Peyer's patch (tissue), 4 donors: ENCODE measurements at regions not wholly inside any gene's neighbourhood (a gene's known extent, or its start where the extent isn't known, plus 50 kb on each side); places are given as distances from the start of the nearest gene placed in this dataset.
"Not testable (repeated sequence)": the region's sequence is repeated elsewhere in the genome, so short reads cannot be mapped to it uniquely, and the experiment has no call there.

Experiments used
- DNase-seq, 3 donors: peaks; one replicate each; pipeline ENCODE4 v3.0.0-alpha.2; 2017 to 2019
- H3K27ac ChIP-seq, 4 donors: fragments of 200-600 bp; sonication (generic); one replicate each; pipeline ENCODE4 v1.5.1; 2016 to 2019
- H3K27me3 ChIP-seq, 2 donors: fragments of 200-600 bp; sonication (generic); one replicate each; pipeline ENCODE4 v1.5.1; 2019
- H3K36me3 ChIP-seq, 3 donors: fragments of 200-600 bp; sonication (generic); one replicate each; pipeline ENCODE4 v1.5.1; 2016 to 2019
- H3K4me1 ChIP-seq, 4 donors: fragments of 200-600 bp; sonication (generic); one replicate each; pipeline ENCODE4 v1.5.1; 2016 to 2019
- H3K4me3 ChIP-seq, 4 donors: fragments of 200-600 bp; sonication (generic); 1 replicate in 3 of 4; 2 replicates in 1 of 4; pipeline ENCODE4 v1.5.1; 2016 to 2019; ENCODE audit warnings: mild to moderate bottlenecking in 1 of 4
- H3K9me3 ChIP-seq, 4 donors: fragments of 200-600 bp; sonication (generic); one replicate each; pipeline ENCODE4 v1.5.1; 2016 to 2019; ENCODE audit warnings: mild to moderate bottlenecking in 1 of 4
- POLR2A ChIP-seq, 2 donors: fragments of 450-650 bp; IDR thresholded peaks; one replicate each; pipeline ENCODE4 v1.5.1; 2017; ENCODE audit warnings: antibody characterized with exemption in 2 of 2, mild to moderate bottlenecking in 2 of 2, moderate library complexity in 2 of 2
- TF ChIP-seq, protein P1 (sequence below), 6 experiments: fragments of 450-650 bp in 4 of 6; fragments of 200-600 bp in 2 of 6; sonication (generic) in 1 of 6; IDR thresholded peaks; one replicate each; pipeline ENCODE4 v1.5.1; 2017 to 2019; ENCODE audit warnings: antibody characterized with exemption in 6 of 6, mild to moderate bottlenecking in 3 of 6, moderate library complexity in 1 of 6

GRCh38 chr3:127042634-127043033 is 59.7 kb downstream of the PLXNA1 start:
- DNase-seq, result peak in 1 of 3 donors; percentile 44
- no peak for TF ChIP-seq POLR2A (IDR thresholded peaks at IDR 0.05)
- TF ChIP-seq, protein P1, sequence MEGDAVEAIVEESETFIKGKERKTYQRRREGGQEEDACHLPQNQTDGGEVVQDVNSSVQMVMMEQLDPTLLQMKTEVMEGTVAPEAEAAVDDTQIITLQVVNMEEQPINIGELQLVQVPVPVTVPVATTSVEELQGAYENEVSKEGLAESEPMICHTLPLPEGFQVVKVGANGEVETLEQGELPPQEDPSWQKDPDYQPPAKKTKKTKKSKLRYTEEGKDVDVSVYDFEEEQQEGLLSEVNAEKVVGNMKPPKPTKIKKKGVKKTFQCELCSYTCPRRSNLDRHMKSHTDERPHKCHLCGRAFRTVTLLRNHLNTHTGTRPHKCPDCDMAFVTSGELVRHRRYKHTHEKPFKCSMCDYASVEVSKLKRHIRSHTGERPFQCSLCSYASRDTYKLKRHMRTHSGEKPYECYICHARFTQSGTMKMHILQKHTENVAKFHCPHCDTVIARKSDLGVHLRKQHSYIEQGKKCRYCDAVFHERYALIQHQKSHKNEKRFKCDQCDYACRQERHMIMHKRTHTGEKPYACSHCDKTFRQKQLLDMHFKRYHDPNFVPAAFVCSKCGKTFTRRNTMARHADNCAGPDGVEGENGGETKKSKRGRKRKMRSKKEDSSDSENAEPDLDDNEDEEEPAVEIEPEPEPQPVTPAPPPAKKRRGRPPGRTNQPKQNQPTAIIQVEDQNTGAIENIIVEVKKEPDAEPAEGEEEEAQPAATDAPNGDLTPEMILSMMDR (IDR thresholded peaks at IDR 0.05), result no peak
- Histone ChIP-seq H3K4me1 (no peaks in the 10 kb centered on the region), H3K36me3 (no peaks in the 10 kb centered on the region), H3K27ac (no peak overlapping the region), H3K27me3 (no peaks in the 10 kb centered on the region), H3K9me3 (no peaks in the 10 kb centered on the region), H3K4me3 (no peak overlapping the region)

DNA sequence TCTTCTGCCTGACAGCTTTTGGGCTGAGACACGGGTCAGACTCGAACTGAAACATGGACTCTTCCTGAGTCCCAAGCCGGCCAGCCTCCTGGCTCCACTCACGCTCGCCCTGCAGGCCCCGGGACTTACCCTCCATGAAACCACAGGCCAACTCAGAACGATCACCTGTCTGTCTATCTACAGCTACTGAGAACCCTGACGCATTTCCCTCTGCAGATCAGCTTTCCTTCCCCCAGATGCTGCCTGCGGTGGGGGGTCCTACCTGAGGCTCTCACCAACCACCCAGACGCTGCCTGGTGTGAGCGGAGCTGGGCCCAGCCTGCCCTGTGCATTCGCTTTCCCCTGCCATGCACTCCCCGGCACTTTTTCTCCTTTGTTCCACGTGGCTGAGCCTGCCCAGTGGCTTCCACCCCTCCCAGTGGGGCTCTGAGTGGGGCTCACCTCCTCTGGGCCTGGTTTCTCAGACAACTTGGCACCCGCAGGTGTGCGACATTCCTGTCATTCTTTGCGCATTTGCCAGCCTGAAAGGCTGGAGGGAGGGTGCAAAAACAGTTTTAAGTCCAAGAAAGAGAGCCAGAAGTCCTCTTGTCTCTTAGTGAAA is 60.2 kb downstream of the PLXNA1 start:
- Histone ChIP-seq H3K4me3 (no peak overlapping the region), H3K27ac (no peak overlapping the region), H3K36me3 (no peaks in the 10 kb centered on the region), H3K27me3 (no peaks in the 10 kb centered on the region), H3K4me1 (no peaks in the 10 kb centered on the region), H3K9me3 (no peaks in the 10 kb centered on the region)
- TF ChIP-seq POLR2A (IDR thresholded peaks at IDR 0.05), result no peak
- TF ChIP-seq, protein P1 (IDR thresholded peaks at IDR 0.05), result no peak
- peak in 1 of 3 donors; percentile 34 for DNase-seq

DNA sequence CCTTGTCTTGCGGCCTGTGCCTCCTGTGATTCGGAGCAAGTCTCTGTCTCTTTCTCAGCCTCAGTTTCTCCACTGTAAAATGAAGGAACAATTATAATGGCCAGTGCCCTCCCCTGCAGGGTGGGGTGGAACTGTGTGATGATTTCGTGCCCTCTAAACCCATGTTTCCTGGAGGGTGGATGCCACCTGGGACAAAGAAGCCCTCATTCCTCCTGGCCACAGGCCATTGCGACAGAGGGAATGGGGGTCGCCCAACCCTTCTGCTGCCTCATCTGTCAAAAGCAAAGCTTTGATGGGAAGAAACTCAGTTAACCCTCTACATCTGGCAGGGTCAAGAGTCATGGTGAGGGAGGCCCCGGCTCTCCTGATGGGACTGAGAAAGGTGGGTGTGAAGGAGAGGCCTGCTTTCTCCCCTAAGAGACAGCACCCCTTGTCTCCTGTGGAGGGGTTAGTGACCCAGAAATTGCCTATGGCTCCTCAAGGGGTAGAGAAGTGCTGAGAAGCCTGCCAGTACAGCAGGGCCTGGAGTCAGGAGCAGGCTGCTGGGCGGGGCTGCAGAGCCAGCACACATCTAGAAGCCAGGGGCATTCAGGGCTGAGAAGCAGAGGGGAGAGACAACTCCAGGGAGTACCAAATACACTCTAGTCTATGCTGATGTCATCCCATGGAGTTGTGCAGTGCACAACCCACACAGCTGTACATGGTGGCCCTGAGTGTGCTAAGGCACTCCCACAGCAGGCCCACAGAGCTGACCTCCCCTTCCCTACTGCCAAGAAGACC is 61.0 kb downstream of the PLXNA1 start:
- H3K27ac ChIP-seq, result no peak overlapping the region
- no peak overlapping the region for H3K4me3 ChIP-seq
- no peaks in the 10 kb centered on the region for H3K27me3 ChIP-seq
- DNase-seq, result peak in 1 of 3 donors; percentile 40
- H3K9me3 ChIP-seq, result no peaks in the 10 kb centered on the region
- no peaks in the 10 kb centered on the region for H3K4me1 ChIP-seq
- no peaks in the 10 kb centered on the region for H3K36me3 ChIP-seq
- TF ChIP-seq POLR2A (IDR thresholded peaks at IDR 0.05), result no peak
- TF ChIP-seq, protein P1 (IDR thresholded peaks at IDR 0.05), result no peak

DNA sequence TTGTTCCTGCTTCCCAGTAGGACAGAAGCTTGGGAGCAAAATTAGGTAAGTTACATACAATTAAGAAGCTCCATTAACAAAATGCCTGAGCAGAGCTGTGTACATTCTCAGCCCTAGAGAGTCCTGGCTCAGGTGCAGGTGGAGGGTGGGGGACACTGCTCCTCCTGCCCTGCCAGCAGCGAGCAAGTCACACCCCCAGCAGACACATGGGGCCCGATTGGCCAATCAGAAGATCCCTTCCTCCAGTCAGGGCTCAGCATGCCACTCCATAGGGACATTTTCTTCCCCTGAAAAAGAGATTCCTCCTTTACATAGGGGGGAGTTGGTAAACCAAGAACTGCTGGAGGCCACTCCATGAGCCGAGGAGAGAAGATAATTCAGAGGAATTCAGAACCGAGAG is 62.1 kb downstream of the PLXNA1 start:
- H3K4me1 ChIP-seq, result no peaks in the 10 kb centered on the region
- H3K27ac ChIP-seq, result no peak overlapping the region
- peak in 1 of 3 donors; percentile 47 for DNase-seq
- H3K27me3 ChIP-seq, result no peaks in the 10 kb centered on the region
- H3K9me3 ChIP-seq, result no peaks in the 10 kb centered on the region
- TF ChIP-seq POLR2A (IDR thresholded peaks at IDR 0.05), result no peak
- TF ChIP-seq, protein P1 (IDR thresholded peaks at IDR 0.05), result no peak
- no peaks in the 10 kb centered on the region for H3K36me3 ChIP-seq
- H3K4me3 ChIP-seq, result no peak overlapping the region

GRCh38 chr3:127045435-127046045 is 62.6 kb downstream of the PLXNA1 start:
- no peak for TF ChIP-seq POLR2A (IDR thresholded peaks at IDR 0.05)
- TF ChIP-seq, protein P1 (IDR thresholded peaks at IDR 0.05), result no peak
- H3K4me1 ChIP-seq, result no peaks in the 10 kb centered on the region
- H3K4me3 ChIP-seq, result no peak overlapping the region
- no peak for DNase-seq
- no peaks in the 10 kb centered on the region for H3K27me3 ChIP-seq
- no peaks in the 10 kb centered on the region for H3K9me3 ChIP-seq
- no peaks in the 10 kb centered on the region for H3K36me3 ChIP-seq
- no peak overlapping the region for H3K27ac ChIP-seq

GRCh38 chr3:127046690-127047089 is 63.8 kb downstream of the PLXNA1 start:
- H3K9me3 ChIP-seq, DNase-seq, H3K4me3 ChIP-seq, H3K27ac ChIP-seq, H3K27me3 ChIP-seq, H3K4me1 ChIP-seq, H3K36me3 ChIP-seq: not testable (repeated sequence)
